Body of pancreas (tissue), 4 donors: ENCODE measurements at regions not wholly inside any gene's neighbourhood (a gene's known extent, or its start where the extent isn't known, plus 50 kb on each side); places are given as distances from the start of the nearest gene placed in this dataset.

Experiments used
- POLR2A ChIP-seq, 3 donors: fragments of 450-650 bp; IDR thresholded peaks; one replicate each; pipeline ENCODE4 v1.6.1; 2016; ENCODE audit warnings: antibody characterized with exemption in 3 of 3, mild to moderate bottlenecking in 2 of 3
- TF ChIP-seq, protein P1 (sequence below), 7 experiments: fragments of 450-650 bp in 4 of 7; fragments of 200-600 bp in 3 of 7; sonication (generic) in 3 of 7; IDR thresholded peaks; one replicate each; pipeline ENCODE4 v1.5.1; 2016 to 2019; ENCODE audit warnings: antibody characterized with exemption in 7 of 7

DNA sequence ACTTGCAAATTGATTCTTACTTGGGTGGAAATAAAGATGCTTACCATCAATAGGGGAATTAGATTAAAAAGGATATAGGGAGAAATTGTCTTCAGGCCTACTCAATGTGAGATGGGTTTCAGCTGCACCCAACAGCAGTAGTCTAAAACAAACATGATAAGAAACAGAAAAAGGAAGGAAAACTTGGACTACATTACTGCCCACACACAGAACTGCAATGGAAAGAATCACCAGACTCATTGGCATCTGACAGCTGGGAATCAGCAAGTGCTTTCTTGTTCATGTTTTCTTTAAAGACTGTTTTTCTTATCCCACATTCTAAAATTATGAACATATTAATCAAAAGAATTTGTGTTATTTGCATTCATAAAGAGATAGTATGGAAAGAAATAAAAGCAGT, 144.2 kb downstream of the LRIG3 start:
- TF ChIP-seq, protein P1, sequence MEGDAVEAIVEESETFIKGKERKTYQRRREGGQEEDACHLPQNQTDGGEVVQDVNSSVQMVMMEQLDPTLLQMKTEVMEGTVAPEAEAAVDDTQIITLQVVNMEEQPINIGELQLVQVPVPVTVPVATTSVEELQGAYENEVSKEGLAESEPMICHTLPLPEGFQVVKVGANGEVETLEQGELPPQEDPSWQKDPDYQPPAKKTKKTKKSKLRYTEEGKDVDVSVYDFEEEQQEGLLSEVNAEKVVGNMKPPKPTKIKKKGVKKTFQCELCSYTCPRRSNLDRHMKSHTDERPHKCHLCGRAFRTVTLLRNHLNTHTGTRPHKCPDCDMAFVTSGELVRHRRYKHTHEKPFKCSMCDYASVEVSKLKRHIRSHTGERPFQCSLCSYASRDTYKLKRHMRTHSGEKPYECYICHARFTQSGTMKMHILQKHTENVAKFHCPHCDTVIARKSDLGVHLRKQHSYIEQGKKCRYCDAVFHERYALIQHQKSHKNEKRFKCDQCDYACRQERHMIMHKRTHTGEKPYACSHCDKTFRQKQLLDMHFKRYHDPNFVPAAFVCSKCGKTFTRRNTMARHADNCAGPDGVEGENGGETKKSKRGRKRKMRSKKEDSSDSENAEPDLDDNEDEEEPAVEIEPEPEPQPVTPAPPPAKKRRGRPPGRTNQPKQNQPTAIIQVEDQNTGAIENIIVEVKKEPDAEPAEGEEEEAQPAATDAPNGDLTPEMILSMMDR (IDR thresholded peaks at IDR 0.05), result no peak
- TF ChIP-seq POLR2A (IDR thresholded peaks at IDR 0.05), result no peak
